Activated T-cell treated with anti-CD3 and anti-CD28 coated beads for 48 hours (primary cell): ENCODE measurements at regions not wholly inside any gene's neighbourhood (a gene's known extent, or its start where the extent isn't known, plus 50 kb on each side); places are given as distances from the start of the nearest gene placed in this dataset.

Source experiments
- DNase-seq: peaks from one replicate; pipeline ENCODE4 v3.0.0-alpha.2; 2020; ENCODE audit warnings: low read depth

- no peak for DNase-seq
These were observed 192.5 kb downstream of the FOXD2 start for GRCh38 chr1:47630346-47630745.

DNA sequence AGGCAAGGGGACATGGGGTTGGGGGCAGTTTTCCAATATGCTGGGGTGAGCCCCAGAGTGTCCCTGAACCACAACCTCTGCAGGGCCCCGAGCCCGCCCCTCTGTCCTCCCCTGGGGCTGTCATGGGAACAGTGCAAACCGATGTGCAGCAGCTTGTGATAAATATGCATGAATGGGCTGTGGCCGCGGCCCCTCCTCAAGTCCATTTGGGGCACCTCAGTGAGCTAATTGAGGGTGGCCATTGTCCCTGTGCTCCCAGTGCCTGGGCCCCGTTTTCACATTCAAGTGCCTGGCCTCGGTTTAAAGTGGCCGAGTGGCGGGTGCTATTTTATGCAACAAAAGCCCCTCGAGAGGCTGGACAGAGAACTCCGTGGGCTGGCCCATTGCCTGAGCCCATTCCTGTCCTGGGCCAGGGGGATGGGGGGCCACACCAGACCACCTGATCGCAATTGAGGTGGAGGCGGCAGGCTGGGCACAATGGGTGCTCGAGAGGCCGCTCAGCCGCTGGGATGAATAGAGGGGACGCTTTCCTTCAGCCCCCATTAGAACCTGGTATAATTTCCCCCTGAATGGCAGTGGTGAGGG, 193.7 kb downstream of the FOXD2 start:
- DNase-seq, result no peak

- no peak for DNase-seq
These were observed 197.3 kb downstream of the FOXD2 start for GRCh38 chr1:47635111-47635510.

DNA sequence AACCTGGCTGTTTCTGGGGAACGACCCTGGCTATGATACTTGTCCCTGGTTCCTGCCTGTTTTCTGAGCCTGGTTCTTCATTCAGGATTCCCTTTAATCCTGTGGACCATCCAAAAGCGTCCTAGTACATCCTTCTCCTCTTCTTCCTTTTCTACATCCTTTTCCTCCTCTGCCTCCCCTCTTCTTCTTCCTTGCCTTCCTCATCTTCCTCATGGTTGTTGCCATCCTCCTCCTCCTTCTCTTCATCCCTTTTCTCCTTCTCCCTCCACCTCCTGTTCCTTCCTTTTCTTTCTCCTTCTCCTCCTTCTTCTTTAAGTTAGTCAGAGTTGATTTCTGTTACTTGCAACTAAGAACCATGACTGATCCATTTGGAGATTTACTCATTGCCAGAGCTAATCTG, 197.8 kb downstream of the FOXD2 start:
- DNase-seq, result no peak

DNA sequence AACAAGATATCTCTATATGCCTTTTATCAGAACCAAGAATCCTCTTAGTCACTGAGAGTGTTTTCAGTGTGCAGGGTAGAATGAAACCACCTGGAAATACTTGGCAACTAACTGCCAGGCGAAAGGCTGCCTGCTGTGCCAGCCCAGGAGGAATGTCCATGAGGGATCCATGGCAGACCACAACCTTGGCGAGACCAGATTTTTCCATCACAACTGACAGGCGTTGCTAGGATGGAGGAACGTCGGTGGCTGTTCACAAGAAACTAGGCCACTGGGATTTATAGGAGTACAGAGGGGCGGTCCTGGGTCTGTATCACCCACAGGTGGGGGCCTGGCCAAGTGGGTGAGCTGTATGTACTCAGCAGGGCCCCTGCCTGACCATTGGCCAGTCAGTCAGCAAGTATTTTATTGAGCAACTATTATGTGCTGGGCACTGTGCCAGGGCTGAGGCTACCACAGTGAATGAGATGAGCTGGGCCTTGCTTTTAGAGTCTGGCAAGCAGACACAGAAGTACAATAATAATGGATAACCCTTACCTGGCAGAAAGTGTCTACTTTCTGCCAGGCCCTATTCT, 199.4 kb downstream of the FOXD2 start:
- no peak for DNase-seq

DNA sequence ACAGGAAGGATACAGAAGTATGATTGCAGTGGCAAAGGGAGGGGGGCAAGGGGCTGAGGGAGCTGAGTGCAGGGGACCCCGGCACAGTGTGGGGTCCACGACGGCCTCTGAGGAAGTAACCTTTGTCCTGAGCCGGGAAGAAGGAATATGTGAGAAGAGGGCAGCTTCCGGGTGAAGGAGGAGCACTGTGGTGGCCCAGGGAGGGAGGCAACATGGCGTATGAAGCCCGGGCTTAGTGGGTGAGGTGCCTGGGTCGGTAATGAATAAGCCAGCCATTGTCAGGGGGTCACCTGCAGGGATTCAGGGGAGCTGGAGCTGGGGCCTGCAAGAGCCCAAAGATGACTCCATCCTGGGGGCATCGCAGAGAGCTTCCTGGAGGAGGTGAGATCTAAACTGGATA, 200.4 kb downstream of the FOXD2 start:
- DNase-seq, result no peak

- DNase-seq, result no peak
These were observed 200.9 kb downstream of the FOXD2 start for GRCh38 chr1:47638713-47639112.

GRCh38 chr1:47643306-47644211, 205.7 kb downstream of the FOXD2 start:
- DNase-seq, result no peak

- no peak for DNase-seq
These were observed 206.3 kb downstream of the FOXD2 start for GRCh38 chr1:47644212-47644573.

DNA sequence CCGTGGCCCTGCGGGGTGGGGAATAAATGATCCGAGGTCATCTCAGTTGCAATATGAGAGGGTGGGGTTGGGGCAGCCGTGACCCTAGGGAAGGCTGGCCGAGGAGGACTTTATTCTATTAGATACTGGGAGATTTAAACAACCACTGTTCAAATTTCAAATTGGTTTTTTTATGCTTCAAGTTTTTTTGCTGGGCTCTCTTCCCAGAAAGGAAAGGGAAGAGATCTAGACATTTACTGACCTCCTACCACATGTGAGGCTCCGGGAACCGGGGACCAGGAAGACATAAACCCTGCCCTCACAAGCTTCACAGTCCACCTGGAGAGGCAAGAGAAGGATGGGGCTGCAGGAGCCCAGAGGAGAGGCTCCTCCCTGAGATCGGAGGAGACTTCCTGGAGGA, 207.3 kb downstream of the FOXD2 start:
- DNase-seq, result no peak

GRCh38 chr1:47646676-47647075, 208.8 kb downstream of the FOXD2 start:
- DNase-seq, result no peak

DNA sequence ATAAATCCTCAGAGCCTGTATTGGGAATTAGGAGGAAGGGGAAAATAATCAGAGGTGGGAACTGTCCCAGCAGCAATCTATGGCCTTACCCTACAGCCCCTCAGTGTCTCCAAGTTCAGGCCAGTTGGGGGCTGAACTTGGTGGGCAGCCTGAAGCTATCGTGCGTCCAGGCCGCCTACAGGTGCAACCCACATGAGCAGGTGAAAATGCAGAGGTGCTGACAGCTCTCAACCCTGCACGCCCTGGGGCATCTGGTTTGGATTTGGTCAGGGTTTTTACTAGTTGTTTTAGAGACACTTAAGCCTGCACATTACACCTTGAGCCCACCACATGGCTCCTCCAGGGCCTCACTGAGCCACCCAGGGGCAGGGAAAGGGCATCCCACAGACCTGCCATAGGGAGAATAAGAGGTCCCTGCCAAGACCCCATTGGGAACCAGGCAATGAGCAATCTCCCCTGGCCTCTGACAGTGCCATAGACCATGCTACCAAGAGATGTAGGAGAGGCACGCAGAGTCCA, 209.5 kb downstream of the FOXD2 start:
- DNase-seq, result no peak

- no peak for DNase-seq
These were observed 212.4 kb downstream of the FOXD2 start for GRCh38 chr1:47650205-47650604.

DNA sequence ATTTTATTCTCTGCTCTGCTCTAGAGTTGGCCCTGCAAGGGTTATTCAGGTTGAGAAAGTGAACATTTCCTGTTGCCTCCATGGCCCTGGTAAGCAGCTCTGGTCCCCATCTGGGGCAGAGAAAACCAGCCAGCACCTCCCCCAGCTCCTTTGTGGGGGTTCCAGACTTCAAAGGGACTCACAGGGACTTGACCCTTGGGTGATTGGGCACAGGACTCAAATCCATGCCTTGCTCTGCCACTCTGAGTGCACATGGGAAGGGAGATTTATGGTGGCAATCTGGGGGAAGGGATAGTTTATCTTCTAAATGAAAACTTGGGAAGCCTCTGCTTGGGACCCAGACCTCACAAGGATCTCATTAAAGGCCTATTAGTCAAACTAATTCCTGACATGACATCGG, 212.8 kb downstream of the FOXD2 start:
- DNase-seq, result no peak

GRCh38 chr1:47651311-47652089, 213.7 kb downstream of the FOXD2 start:
- no peak for DNase-seq

- DNase-seq, result no peak
These were observed 217.9 kb downstream of the FOXD2 start for GRCh38 chr1:47655521-47656300.

DNA sequence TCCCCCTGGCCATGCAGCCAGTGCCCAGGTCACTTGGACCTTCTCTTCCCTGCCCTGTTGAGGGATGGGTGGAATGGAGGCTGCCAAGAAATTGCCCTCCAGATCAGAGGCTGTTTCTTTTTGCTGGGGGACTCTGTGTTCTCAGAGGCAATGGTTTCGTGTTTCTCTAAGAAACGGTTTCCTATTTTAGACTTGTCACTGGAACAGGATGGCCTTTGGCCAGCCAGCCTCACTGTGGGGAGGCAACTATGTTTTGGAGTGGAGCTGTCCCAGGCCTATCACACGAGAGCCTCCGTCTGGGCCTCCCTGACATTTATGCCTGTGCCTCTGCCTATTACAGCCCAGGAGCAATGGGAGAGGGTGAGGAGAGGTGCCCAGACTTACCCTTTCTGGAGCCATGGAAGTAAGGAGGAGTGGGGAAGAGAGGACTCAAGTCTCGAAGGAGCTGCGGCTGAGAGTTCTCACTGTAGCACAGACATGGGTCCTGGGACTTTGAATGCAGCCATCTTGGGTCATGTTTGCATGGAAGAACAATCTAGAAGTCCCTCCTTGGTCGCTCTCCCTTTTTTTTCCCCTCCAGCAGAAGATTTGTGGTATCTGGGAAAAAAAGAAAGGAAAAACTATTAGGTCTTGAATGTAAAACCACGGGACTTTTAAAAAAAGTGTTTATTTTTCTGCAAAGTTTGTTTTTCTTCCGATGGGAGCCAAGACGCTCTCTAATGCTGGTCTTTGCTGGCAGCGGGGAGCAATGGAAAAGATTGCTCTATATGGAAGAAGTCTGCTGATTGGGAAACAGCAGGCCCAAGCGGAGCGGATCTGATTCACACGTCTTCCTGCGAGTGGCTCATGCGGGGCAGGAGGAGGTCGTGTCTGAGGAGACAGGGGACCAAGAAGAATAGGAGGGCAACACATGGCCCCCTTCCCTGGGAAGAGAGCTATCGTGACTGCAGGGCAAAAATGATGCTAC, 219.2 kb downstream of the FOXD2 start:
- DNase-seq, result no peak

DNA sequence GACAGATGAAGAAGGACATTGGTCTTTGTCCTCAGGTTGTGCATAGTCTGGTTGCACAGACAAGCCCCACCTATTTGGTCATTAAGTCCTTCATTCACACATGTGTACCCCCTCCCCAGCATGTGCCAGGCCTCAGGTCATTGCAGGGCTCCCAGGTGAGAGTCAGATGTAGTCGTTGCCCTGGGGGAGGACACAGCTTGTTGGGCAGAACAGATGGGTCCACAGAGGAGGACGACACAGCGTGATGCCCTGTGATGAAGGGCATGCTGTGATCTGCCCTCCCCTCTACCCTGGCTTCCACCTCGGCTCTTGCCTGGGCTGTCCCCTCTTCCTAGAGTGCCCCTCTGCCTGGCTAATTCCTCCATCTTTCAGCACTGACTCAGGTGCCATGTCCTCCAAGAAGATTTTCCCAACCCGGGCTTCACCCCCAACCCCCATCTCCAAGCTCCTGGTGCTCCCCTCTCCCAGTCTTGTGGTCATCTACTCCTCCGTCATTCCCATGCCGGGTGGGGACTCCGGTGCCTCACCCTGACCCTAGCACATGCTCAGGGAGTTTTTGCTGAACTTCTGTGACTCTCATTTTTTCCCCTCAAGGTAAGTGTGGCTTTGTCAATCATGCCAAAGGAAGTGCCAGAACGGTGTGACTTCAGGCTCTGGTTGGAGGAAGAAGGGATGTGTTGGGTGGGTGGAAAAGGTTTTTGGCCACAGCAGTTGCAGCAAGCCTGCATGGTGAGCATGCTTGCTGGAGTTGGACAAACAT, 220.5 kb downstream of the FOXD2 start:
- DNase-seq, result no peak

GRCh38 chr1:47659146-47659545, 221.3 kb downstream of the FOXD2 start:
- DNase-seq, result no peak

- DNase-seq, result no peak
These were observed 222.8 kb downstream of the FOXD2 start for GRCh38 chr1:47660622-47661021.
